ENCODE measurements at regions not wholly inside any gene's neighbourhood (a gene's known extent, or its start where the extent isn't known, plus 50 kb on each side); places are given as distances from the start of the nearest gene placed in this dataset.

GRCh38 chr2:78873526-78873925 lies 152.0 kb upstream of the REG3G start:
- no peaks in the 10 kb centered on the region for H3K9me3 ChIP-seq
- H3K27me3 ChIP-seq = no peaks in the 10 kb centered on the region
- no peak for TF ChIP-seq POLR2AphosphoS5 (IDR thresholded peaks at IDR 0.05)
- TF ChIP-seq CTCF (IDR thresholded peaks at IDR 0.05) = no peak
- no peak for TF ChIP-seq POLR2A (IDR thresholded peaks at IDR 0.05)
- no peaks in the 10 kb centered on the region for H3K4me1 ChIP-seq
- no peaks in the 10 kb centered on the region for H3K36me3 ChIP-seq
- intact Hi-C loops (cut with DNase I; ENCODE audit: low total_unique reads) = no loop called here
- H3K4me3 ChIP-seq = no peak overlapping the region
- no peak overlapping the region for H3K27ac ChIP-seq
- no peak for DNase-seq (ENCODE audit: low spot score in 2 of 2)

- TF ChIP-seq CTCF (IDR thresholded peaks at IDR 0.05) (no peak), POLR2AphosphoS5 (IDR thresholded peaks at IDR 0.05) (no peak), POLR2A (IDR thresholded peaks at IDR 0.05) (no peak)
- Histone ChIP-seq H3K27me3 (no peaks in the 10 kb centered on the region), H3K4me1 (no peaks in the 10 kb centered on the region), H3K4me3 (no peak overlapping the region), H3K36me3 (no peaks in the 10 kb centered on the region), H3K27ac (no peak overlapping the region), H3K9me3 (no peaks in the 10 kb centered on the region)
- DNase-seq (ENCODE audit: low spot score in 2 of 2) = no peak
- intact Hi-C loops (cut with DNase I; ENCODE audit: low total_unique reads) = no loop called here
These were observed 149.2 kb upstream of the REG3G start for GRCh38 chr2:78876316-78876688.

- Histone ChIP-seq H3K36me3 (no peaks in the 10 kb centered on the region), H3K27me3 (no peaks in the 10 kb centered on the region), H3K4me3 (no peak overlapping the region), H3K9me3 (no peaks in the 10 kb centered on the region), H3K27ac (no peak overlapping the region), H3K4me1 (no peaks in the 10 kb centered on the region)
- intact Hi-C loops (cut with DNase I; ENCODE audit: low total_unique reads) = no loop called here
- no peak for TF ChIP-seq POLR2AphosphoS5 (IDR thresholded peaks at IDR 0.05)
- no peak for TF ChIP-seq POLR2A (IDR thresholded peaks at IDR 0.05)
- TF ChIP-seq CTCF (IDR thresholded peaks at IDR 0.05) = no peak
- no peak for DNase-seq (ENCODE audit: low spot score in 2 of 2)
These were observed 138.1 kb upstream of the REG3G start for GRCh38 chr2:78887446-78887845.

- TF ChIP-seq POLR2A (IDR thresholded peaks at IDR 0.05) (no peak), CTCF (IDR thresholded peaks at IDR 0.05) (no peak), POLR2AphosphoS5 (IDR thresholded peaks at IDR 0.05) (no peak)
- no peaks in the 10 kb centered on the region for H3K9me3 ChIP-seq
- H3K27ac ChIP-seq = no peak overlapping the region
- no peaks in the 10 kb centered on the region for H3K36me3 ChIP-seq
- H3K4me3 ChIP-seq = no peak overlapping the region
- DNase-seq (ENCODE audit: low spot score in 2 of 2) = no peak
- intact Hi-C loops (cut with DNase I; ENCODE audit: low total_unique reads) = no loop called here
- no peaks in the 10 kb centered on the region for H3K27me3 ChIP-seq
- no peaks in the 10 kb centered on the region for H3K4me1 ChIP-seq
These were observed 134.6 kb upstream of the REG3G start for GRCh38 chr2:78890935-78891334.

- no peaks in the 10 kb centered on the region for H3K9me3 ChIP-seq
- H3K4me1 ChIP-seq = no peaks in the 10 kb centered on the region
- TF ChIP-seq POLR2AphosphoS5 (IDR thresholded peaks at IDR 0.05) (no peak), CTCF (IDR thresholded peaks at IDR 0.05) (no peak)
- H3K4me3 ChIP-seq = no peak overlapping the region
- H3K27ac ChIP-seq = no peak overlapping the region
- no peak for DNase-seq (ENCODE audit: low spot score in 2 of 2)
- no peaks in the 10 kb centered on the region for H3K27me3 ChIP-seq
- intact Hi-C loops (cut with DNase I; ENCODE audit: low total_unique reads) = no loop called here
- no peaks in the 10 kb centered on the region for H3K36me3 ChIP-seq
These were observed 133.2 kb upstream of the REG3G start for GRCh38 chr2:78892295-78892694.
